Esophagus squamous epithelium (tissue), 4 donors: ENCODE measurements at regions not wholly inside any gene's neighbourhood (a gene's known extent, or its start where the extent isn't known, plus 50 kb on each side); places are given as distances from the start of the nearest gene placed in this dataset.

Source experiments
- POLR2A ChIP-seq, 4 donors: fragments of 450-650 bp; IDR thresholded peaks; one replicate each; pipeline ENCODE4 v1.6.1; 2017; ENCODE audit warnings: antibody characterized with exemption in 4 of 4, mild to moderate bottlenecking in 4 of 4, moderate library complexity in 3 of 4
- TF ChIP-seq, protein P1 (sequence below), 6 experiments: fragments of 450-650 bp in 4 of 6; fragments of 200-600 bp in 2 of 6; sonication (generic) in 2 of 6; IDR thresholded peaks; one replicate each; pipeline ENCODE4 v1.5.1; 2016 to 2019; ENCODE audit warnings: antibody characterized with exemption in 6 of 6, mild to moderate bottlenecking in 4 of 6, moderate library complexity in 4 of 6

DNA sequence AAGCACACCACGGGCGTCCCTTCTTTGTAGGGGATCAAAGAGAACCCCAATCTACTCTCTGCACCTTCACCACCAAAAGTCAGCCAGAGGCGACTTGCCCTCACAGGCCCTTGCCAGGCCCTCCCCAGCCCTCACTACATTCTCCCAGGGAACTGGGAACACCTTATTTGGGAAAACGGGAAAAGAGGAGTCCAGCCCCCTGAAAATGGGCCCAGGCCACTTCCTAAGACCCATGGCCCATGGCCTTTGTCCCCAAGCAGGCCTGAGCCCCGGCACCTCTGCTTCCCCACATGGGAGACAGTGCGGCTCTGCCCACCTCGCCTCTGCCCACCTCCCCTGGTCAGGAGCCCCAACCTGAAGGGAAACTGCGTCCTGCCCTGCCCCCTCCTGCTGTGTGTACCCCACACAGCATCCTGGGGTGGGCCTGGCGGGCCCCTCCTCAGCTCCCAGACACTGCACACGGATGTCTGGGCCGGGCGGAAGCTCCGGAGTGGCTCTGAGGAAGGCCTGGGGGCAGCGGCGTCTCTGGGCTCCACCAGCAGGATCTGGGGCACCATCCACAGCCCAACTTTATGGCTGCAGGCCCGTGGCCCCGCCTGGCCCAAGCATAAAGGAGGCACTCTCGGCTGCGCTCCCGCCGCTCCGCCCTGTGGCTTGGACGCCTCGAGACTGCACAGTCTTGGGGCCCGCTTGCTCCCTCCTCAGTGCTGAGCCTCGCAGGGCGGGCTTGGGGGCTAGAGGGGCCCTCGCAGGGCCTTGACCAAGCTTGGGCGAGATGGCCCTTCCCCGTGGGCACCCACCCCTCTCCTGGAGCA lies 70.3 kb upstream of the GPC1 start:
- TF ChIP-seq, protein P1, sequence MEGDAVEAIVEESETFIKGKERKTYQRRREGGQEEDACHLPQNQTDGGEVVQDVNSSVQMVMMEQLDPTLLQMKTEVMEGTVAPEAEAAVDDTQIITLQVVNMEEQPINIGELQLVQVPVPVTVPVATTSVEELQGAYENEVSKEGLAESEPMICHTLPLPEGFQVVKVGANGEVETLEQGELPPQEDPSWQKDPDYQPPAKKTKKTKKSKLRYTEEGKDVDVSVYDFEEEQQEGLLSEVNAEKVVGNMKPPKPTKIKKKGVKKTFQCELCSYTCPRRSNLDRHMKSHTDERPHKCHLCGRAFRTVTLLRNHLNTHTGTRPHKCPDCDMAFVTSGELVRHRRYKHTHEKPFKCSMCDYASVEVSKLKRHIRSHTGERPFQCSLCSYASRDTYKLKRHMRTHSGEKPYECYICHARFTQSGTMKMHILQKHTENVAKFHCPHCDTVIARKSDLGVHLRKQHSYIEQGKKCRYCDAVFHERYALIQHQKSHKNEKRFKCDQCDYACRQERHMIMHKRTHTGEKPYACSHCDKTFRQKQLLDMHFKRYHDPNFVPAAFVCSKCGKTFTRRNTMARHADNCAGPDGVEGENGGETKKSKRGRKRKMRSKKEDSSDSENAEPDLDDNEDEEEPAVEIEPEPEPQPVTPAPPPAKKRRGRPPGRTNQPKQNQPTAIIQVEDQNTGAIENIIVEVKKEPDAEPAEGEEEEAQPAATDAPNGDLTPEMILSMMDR (IDR thresholded peaks at IDR 0.05): no peak
- no peak for TF ChIP-seq POLR2A (IDR thresholded peaks at IDR 0.05)
